ENCODE measurements at regions not wholly inside any gene's neighbourhood (a gene's known extent, or its start where the extent isn't known, plus 50 kb on each side); places are given as distances from the start of the nearest gene placed in this dataset.

GRCh38 chr9:13487071-13487470 is 207.6 kb upstream of the MPDZ start:
- no peak for TF ChIP-seq CTCF (IDR thresholded peaks at IDR 0.05; ENCODE audit: borderline replicate concordance, insufficient read depth, low read depth, low read length)
- no peak overlapping the region for H3K4me3 ChIP-seq (ENCODE audit: low read depth, low read length)

- no peak overlapping the region for H3K4me3 ChIP-seq (ENCODE audit: low read depth, low read length)
- no peak for TF ChIP-seq CTCF (IDR thresholded peaks at IDR 0.05; ENCODE audit: borderline replicate concordance, insufficient read depth, low read depth, low read length)
Observed at GRCh38 chr9:13485068-13485596, 205.6 kb upstream of the MPDZ start.

GRCh38 chr9:13484186-13484585 is 204.7 kb upstream of the MPDZ start:
- no peak overlapping the region for H3K4me3 ChIP-seq (ENCODE audit: low read depth, low read length)
- no peak for TF ChIP-seq CTCF (IDR thresholded peaks at IDR 0.05; ENCODE audit: borderline replicate concordance, insufficient read depth, low read depth, low read length)

GRCh38 chr9:13481274-13481673 is 201.8 kb upstream of the MPDZ start:
- TF ChIP-seq CTCF (IDR thresholded peaks at IDR 0.05; ENCODE audit: borderline replicate concordance, insufficient read depth, low read depth, low read length) = no peak

GRCh38 chr9:13480693-13481092 is 201.2 kb upstream of the MPDZ start:
- H3K4me3 ChIP-seq (ENCODE audit: low read depth, low read length) = no peak overlapping the region
- TF ChIP-seq CTCF (IDR thresholded peaks at IDR 0.05; ENCODE audit: borderline replicate concordance, insufficient read depth, low read depth, low read length) = no peak

More at GRCh38 chr9:13481274-13481673, 201.8 kb upstream of the MPDZ start:
- H3K4me3 ChIP-seq (ENCODE audit: low read depth, low read length) = no peak overlapping the region

GRCh38 chr9:13479096-13479495 is 199.6 kb upstream of the MPDZ start:
- TF ChIP-seq CTCF (IDR thresholded peaks at IDR 0.05; ENCODE audit: borderline replicate concordance, insufficient read depth, low read depth, low read length) = no peak

GRCh38 chr9:13478639-13479038 is 199.1 kb upstream of the MPDZ start:
- no peak for TF ChIP-seq CTCF (IDR thresholded peaks at IDR 0.05; ENCODE audit: borderline replicate concordance, insufficient read depth, low read depth, low read length)
- no peak overlapping the region for H3K4me3 ChIP-seq (ENCODE audit: low read depth, low read length)

More at GRCh38 chr9:13479096-13479495, 199.6 kb upstream of the MPDZ start:
- H3K4me3 ChIP-seq (ENCODE audit: low read depth, low read length) = no peak overlapping the region
